NCI-H524 treated with DMSO at 0.1 percent for 48 hours (cell line): ENCODE measurements at regions not wholly inside any gene's neighbourhood (a gene's known extent, or its start where the extent isn't known, plus 50 kb on each side); places are given as distances from the start of the nearest gene placed in this dataset.

ENCODE experiments used
- DNase-seq: peaks from one replicate; lab custom pipeline; 2025; lab: John Stamatoyannopoulos, UW

DNA sequence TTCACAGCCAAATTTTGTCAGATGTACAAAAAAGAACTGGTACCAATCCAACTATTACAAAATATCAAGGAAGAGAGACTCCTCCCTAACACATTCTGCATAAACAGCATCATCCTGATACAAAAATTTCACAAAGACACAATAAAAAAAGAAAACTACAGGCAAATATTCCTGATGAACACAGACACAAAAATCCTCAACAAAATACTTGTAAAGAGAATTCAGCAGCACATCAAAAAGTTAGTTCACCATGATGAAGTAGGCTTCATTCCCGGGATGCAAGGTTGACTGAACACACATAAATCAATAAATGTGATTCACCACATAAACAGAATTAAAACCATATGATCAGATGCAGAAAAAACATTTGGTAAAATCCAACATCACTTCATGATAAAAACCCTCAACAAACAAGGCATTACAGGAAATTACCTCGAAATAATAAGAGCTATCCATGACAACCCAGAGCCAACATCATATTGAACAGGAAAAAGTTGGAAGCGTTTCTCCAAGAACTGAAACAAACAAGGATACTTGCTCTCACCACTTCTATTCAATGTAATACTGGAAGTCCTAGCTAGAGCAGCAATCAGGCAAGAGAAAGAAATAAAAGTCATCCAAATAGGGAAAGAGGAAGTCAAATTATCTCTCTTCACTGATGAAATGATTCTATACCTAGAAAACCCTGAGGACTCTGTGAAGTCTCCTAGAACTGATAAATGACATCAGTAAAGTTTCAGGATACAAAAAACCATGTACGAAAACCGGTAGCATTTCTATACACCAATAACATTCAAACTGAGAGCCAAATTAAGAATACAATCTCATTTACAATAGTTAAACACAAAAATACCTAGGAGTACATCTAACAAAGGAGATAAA, 223.1 kb downstream of the REEP3 start:
- DNase-seq: no peak

DNA sequence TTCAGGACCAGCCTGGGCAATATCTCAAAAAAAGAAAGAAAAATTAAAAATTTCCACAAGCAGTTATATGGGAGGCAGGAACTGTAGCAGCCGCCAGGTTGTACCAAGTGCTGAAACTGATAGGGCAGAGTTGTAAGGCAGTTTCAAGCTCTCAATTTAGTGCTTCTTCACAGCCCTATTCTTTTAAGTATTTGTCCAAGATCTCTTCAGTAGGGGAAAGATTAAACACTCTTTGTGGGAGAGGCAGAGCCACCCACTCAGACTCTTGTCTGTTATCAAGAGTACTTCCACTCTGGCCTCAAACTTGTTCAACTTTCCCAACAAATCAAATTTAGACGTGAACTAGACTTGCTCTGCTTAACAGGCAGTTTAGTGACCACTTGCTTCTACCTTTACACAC, 228.7 kb downstream of the REEP3 start:
- no peak for DNase-seq

DNA sequence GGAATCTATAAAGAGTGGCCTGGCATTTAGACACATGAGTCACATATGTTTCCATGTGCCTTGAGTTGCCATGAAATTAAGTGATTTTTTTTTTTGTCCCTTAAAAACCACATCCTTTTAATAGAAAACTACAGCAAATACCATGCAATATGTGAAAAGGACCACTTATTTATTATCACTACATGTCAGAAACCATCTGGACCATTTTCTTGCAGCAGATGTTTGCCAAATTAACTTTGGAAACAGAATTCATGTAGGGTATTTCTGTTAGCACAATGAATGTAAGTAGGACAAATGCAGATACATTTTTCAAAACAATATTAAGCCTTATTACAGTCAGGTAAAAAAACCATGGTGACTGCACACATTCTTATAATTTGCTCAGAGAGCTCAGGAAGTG, 230.6 kb downstream of the REEP3 start:
- DNase-seq: no peak

DNA sequence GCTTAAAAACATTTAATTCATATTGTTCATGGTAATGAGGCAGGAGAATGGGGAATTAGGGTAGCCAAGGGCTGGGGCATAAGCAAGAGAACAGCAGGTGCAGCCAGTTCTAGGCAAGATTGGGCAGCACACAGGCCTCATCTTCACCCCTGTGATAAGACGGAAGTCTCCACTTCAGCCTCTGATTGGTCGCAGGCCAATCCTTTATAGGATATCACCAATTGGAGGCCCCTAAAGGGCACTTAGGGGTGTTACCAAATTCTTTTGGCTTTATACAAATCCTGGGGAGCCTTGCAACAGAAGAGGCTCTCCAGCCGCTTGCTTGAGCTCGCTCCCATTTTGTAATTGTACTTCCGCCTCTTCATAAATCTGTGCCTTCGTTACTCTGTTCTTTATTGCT, 231.1 kb downstream of the REEP3 start:
- no peak for DNase-seq

DNA sequence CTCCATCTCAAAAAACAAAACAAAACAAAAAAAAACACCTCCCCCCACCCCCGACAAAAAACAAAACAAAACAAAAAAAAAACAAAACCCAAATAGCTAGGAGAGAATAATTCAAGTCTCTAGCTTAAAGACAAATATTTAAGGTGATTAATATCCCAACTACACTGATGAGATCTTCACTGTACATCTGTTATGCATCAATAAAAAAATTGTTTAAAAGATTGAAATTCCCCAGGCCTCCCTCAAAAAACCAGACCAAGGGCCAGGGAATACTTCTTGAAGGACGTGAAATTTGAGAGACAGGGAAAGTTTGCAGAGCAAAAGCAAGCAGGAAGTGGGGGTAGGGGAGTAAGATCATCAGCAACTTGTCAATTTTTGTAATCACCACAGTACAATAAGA, 232.6 kb downstream of the REEP3 start:
- no peak for DNase-seq

DNA sequence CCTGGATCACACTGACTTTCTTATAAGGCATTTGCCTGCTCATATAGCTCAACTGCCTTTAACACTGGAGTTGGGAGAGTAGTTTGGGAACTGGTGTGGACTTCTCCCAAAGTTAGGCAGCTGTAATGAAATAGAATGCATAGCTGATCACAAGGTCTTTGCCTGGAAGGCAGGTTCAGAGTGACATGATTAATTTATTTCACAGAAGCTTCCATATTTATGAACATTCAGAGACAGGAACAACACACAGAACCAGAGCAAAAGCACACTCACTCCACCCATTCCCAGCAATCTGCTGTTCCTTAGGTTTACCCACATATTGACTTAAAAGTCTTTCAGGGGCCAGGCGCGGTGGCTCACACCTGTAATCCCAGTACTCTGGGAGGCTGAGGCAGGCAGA, 234.2 kb downstream of the REEP3 start:
- DNase-seq: no peak

DNA sequence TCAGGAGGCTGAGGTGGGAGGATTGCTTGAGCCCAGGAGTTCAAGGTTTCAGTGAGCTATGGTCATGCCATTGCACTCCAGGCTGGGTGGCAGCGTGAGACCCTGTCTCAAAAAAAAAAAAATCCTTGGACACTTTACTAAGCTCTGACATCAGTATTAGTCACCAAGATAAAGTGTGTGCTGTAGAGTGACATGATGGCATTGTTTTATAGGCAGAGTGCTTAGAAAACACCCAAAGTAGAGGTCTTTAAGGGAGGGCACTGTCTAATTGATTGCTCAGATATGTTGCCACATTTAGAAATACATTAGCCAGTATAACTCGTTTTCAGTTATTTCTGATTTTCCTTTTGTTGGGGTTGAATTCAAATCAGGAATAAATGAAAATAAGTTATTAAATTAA, 235.9 kb downstream of the REEP3 start:
- DNase-seq: no peak

DNA sequence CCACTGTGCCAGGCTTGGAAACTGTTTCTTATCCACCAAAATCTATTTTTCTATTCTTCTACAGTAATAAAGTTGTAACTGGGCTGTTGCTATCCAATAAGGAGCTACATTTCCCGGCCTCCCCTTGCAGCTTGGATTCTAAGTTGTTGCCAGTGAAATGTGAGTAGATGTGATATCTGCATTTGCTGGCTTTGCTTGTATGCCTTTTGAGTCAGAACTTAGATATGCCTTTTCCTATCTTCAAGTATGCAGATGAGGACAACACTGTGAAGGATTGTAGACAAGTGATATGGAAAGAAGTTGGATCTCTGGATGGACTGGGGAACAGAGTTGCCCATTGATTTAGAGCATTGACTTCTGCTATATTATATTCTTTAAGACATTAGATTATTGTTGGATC, 236.9 kb downstream of the REEP3 start:
- no peak for DNase-seq

DNA sequence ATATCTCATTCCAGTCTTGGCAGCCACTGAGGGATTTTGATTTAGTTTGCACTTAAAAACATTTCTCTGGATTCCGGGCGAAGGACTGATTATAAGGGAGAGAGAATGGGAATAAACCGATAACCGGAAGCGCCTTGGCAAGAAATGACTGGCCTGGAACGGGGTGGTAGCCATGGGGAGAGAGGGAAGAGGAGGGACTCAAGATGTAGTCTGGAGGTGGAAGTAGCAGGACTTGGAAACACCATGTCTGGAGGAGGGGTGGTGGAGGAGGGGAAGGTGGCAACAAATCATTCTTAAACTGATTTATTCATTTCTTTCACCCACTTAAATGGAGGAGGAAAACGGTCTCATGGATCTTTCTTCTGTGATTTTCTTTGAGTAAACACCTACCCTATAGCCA, 238.1 kb downstream of the REEP3 start:
- no peak for DNase-seq

DNA sequence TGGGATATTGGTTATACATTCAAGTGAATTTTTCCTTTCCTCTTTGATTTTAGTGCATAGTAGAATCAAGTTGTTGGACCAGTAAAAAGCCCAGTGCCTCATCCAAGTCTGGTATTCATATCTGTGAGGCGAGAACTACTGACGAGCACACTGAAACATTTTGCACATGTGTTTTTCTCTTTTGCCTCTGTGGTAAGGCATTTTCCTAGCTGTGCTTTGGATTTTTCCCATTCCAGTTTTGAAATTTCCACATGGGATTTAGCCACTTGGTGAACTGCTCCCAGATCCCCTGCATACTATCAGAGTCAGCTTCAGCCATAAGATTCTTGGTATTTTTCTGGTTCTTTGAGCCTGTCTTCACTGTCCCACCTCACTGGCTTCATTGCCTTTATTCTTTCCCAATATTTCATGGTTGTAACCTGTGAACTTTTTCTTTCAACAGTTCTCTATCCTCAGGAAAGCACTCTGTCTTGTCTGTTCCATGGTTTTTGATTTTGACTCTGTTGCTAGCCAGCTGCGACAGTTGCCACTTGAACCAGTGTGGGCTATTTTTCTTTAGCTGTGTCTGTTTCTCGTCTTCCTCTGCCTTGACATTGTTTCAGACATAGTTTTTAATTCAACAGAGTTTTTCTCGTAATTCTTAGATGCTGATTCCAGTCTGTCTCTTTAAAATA, 239.0 kb downstream of the REEP3 start:
- no peak for DNase-seq

DNA sequence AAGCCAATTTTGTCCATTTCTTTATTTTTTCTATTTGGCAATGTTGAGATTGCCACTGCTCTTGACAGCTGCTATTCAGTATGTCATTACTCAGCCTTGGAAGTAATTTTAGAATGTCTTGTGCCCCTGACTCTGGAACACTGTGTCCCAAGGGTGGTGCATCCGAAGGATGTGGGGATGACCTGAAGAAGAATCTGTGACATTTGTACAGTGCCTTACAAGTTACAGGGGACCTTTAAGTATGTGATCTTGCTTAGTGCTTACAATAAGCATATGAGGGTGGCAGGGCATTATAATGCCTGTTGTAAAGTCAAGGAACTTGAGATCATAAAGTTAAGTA, 239.5 kb downstream of the REEP3 start:
- DNase-seq: no peak

DNA sequence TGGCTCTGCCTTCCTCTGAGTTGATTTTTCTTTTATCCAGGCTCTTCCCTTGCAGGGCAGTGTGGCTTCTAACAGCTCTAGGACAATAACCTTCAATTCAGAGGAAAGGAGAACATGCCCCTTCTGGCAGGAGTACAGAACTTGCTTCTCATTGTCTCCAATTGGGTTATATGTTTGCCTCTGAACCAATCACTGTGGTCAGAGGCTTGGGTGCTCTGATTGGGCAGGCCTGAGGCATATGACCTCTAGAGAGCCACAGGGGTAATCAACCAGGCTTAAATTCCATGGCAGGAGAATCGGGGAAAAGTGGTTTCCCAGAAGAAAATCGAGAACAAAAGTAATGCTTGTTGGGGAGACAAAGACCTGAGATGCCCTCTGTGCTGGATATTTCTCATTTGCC, 240.0 kb downstream of the REEP3 start:
- no peak for DNase-seq

DNA sequence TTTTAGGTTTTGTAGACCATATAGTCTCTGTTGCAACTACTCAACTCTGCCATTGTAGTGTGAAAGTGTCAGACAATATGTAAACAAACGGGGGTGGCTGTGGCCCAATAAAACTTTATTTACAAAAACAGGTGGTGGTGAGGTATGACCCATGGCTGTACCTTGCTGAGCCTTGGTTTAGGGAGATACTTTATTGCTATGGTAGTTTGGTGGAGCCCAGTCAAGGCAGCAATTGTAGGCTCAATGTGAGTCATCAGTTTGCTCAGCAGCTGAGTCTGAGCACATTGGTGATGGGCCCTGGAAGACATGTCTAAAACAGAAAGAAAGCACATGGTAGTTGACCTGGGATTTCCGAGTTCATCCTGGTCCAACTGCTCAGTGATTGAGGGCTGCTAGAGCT, 242.5 kb downstream of the REEP3 start:
- DNase-seq: no peak

DNA sequence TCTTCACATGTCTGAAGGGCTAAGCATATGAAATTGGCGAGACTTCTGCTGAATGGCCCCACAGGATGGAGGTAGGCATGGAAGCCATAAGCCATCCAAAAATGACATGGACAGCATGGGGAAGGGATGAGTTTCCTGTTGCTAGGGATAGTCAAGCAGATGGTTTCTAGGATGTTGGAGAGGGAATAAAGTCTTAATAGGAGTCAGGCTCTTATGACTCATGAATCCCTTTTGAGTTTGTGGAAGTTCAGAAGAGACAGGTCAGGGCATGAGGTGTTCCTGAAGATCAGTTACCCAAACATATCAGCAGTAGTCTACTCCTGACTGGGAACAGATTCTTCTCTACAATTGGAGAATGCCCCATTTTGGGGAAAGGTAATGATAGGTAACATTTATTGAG, 243.9 kb downstream of the REEP3 start:
- DNase-seq: no peak

DNA sequence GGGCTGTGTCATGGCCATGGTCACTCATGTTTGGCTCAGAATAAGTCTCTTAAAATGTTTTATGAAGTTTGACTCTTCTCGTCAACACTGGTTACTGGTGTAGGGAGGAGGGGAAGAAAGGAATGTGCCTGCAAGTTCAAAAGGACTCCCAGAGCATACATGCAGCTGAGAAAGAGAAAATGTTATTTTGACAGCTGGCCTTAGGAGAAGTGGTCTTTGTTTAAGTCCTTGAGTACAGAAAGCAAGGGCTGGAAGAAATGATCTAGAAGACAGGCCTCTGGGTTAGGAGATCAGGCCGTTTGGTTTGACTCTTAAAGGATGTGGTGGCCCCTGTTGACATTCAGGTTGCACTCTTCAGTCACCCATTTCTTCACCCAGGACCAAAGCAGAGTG, 245.5 kb downstream of the REEP3 start:
- DNase-seq: no peak

DNA sequence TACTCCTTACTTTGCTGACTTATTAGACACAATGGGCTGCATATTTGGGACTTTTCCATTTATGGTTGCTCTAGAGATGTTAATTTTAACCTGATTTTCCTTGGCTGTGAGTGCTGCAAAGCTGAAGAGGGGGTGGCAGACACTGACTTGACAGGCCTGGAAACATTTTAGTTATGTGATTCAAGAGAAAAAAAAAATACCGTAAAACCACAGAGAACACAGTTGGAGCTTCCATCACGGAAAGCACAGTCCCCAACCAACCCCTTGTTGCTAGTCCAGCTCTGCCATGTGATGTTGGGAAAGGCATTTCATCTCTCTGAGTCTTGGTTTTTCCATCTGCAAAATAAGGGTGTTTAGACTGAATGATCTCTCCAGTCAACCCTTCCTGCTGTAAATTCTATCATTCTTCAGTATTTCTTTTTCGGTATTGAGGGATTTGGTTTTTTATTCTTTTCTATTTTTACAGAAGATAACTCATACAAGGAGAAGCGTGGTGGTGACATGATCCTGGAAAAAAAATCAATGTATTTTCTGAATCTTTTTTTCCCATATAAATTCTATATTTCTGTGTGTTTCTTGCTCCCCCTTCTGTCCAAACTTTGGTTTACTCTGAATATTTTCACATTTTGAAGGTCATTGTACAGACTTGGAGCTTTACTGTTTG, 246.1 kb downstream of the REEP3 start:
- DNase-seq: no peak

DNA sequence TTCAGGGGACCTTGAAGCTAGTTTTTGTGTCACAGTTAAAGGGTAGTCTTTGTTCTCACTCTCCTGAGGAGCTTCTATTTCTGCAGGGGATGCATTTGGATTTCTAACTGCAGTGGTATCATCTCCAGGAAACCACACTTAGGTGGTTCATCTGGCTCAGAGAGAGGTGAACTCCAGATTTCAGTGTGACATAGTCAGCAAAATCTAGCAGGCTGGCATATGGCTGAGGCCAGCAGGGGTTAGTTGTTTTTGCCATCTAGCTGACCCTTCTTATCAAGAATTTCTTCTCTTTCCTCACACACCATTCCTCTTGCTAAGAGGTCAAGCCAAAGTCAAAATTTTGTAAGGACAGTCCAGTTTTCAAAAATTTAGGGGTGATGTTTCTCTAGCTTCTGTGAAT, 248.2 kb downstream of the REEP3 start:
- no peak for DNase-seq

DNA sequence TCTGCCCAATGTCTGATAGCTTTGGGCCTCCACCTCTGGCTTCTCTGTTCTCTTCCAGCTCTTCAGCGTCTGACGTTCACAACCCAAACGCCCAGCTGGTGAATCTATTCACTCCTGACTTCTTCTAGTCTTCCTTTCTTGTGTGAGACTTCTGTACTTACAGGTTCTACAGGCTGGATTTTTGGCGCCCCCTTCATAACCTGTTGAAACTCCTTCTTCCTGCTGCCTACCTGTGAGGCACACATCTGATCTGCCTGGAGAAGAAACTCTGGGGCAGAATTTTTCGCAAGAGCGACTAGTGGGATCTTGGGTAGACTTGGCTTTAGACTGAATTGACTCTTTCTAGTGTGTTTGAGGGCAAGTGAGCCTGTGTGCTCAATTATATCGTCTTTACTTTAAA, 249.3 kb downstream of the REEP3 start:
- no peak for DNase-seq

DNA sequence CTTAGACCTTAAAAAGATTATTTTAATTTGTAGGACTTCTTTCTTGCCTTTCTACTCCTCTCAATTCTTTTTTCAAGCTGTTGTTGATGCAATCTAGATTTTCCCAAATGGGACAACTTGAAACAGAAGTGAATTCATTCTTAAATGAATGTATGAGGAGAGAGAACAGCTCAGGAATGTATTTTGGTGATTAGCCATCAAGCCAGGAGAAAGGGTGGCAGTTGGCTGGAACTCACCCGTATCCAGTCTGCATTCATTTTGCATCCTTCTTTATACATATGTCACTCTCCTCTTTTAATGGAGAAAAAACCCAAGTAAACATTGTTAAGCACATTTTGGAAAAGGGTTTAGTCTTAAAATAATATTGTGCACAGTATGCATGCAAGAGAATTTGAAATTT, 251.3 kb downstream of the REEP3 start:
- DNase-seq: no peak

DNA sequence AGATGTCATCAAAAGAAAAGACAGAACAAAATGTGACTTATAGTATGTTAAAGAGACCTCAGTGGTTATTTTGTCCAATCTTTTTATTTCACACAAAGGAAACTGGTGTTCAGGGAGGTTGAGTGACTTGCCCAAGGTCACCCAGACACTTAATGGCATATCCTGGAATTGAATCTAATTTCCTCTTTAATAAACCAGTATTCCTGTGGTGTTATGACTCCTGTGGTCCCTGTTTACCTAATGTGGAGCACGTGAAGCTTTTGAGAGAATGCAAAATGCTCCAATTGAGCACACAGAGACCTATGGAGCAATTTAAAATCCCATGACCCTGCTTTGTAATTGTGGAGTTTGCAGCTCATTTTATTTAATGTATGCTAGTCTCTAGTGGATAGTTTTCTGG, 251.9 kb downstream of the REEP3 start:
- no peak for DNase-seq

DNA sequence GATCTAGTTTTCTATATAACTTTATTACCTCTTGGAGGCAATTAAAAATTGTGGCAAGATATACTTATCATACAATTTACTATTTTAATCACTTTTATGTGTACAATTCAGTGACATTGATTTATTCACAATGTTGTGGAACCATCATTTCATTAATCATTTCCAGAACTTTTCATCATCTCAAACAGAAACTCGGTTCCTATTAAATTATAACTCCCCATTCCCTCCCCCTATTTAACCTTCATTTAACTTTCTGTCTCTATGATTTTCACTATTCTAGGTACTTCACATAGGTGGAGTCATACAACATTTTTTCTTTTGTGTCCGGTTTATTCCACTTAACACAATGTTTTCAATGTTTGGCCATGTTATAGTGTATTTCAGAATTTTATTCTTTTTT, 252.8 kb downstream of the REEP3 start:
- no peak for DNase-seq

DNA sequence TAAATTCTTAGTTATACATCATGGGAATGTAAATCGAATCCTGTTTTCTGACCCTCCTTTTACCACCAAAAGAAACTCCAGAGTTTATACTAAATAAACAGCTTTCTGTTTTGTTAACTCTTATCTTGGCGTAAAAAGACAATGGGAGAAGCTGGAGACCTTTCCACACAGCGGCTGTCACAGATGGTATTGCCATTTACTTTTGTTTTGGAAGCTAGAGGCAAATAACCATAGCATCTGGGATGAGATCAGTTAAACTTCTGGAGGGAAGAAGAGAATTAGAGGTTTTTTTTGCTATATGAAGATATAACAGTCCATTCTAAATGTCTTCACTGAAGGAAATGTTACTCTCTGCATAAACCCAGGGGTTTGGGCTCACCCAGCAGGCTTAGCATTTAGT, 258.9 kb downstream of the REEP3 start:
- no peak for DNase-seq

DNA sequence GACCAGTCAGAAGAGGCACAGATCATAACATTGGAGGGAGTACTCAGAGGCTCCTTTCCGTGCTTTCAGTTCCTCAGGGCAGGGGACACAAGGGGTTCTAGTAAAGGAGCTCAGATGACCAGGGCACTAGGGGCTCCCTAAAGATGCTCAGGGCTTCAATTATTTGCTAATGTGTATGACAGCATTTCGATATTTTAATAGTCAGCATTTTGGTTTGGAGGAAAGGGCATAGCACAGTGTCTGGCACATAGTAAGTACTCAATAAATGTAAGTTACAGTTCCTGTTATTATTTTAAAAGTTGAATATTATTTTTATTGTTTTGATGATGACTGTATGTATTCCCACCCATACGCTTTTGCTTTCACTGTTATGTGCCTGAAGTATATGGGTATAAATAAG, 260.0 kb downstream of the REEP3 start:
- DNase-seq: no peak
